OCI-M2 (cell line): ENCODE measurements at regions not wholly inside any gene's neighbourhood (a gene's known extent, or its start where the extent isn't known, plus 50 kb on each side); places are given as distances from the start of the nearest gene placed in this dataset.

Experiments used
- DNase-seq: peaks from one replicate; lab custom pipeline; 2025; ENCODE audit not compliant: unreplicated experiment; lab: John Stamatoyannopoulos, UW

- DNase-seq: no peak
Measured at GRCh38 chr14:45381091-45381490, 128.1 kb upstream of the MIS18BP1 start.

GRCh38 chr14:45377166-45377565, 124.2 kb upstream of the MIS18BP1 start:
- no peak for DNase-seq

DNA sequence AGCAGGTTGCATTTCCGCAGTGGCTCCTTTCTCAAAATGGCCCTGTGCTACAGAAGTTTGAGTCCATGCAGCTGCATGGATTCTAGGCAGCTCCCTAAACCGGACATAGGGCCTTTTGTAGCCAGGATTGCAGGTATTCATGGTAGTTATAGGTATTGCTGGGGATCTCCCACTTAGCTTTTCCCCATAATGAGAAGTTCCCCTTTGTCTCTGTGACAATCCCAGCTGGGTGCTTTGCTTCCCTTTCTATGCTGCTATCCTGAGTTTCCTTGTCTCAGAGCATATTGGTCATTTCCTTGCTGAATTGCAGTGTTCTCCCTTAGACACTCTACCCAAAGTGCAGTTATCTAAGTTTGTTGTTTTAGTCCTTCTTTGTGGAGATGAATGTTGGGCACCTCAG, 120.9 kb upstream of the MIS18BP1 start:
- DNase-seq: no peak

GRCh38 chr14:45364565-45365156, 111.7 kb upstream of the MIS18BP1 start:
- no peak for DNase-seq

DNA sequence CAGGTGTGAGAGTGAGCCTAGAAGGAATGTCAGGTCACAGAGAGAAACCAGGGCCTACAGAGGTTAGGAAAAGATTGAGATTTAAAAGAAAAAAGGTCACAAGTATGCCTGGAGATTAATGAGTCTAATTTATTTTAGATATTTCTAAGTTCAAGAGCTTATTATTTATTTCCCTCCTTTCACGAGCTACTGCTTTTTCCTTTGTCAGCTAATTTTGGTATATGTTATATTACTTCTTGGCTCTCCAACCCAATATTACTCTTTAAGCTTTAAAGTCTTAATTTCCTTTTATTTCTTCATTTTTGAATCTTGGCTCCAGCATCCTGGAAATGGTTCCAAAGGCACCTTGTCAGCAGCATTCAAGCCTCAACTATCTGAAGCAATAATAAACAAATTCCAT, 109.5 kb upstream of the MIS18BP1 start:
- no peak for DNase-seq

GRCh38 chr14:45361727-45362126, 108.7 kb upstream of the MIS18BP1 start:
- no peak for DNase-seq

GRCh38 chr14:45359746-45360145, 106.7 kb upstream of the MIS18BP1 start:
- DNase-seq: no peak

DNA sequence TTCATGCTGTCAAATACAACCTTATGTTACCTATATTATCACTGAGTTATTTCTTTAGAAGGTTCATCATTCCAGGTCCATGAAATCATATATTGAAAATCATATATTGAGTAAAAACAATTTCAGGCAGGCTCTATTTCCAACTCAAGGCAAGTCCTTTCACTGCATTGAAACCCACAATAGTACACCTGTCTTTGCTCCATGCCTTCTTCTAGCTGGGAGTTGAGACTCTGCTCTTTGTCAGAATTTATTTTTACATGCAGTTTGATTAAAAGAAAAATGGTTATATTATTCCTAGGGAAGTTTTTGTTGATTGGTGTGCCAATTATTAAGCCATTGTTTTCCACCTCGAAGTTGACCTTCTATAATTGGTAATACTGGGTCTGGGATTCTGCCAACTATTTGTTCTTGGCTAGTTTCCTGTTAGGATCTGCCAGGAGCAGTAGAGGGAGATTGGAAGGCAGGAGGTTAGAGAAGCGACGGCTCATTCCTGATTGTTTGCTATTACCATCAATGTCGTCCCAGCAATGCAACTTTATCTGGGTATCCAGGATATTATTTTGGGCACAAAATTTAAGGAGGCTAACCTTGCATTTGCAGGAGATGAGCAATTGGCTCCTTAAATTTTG, 79.5 kb upstream of the MIS18BP1 start:
- DNase-seq: no peak

DNA sequence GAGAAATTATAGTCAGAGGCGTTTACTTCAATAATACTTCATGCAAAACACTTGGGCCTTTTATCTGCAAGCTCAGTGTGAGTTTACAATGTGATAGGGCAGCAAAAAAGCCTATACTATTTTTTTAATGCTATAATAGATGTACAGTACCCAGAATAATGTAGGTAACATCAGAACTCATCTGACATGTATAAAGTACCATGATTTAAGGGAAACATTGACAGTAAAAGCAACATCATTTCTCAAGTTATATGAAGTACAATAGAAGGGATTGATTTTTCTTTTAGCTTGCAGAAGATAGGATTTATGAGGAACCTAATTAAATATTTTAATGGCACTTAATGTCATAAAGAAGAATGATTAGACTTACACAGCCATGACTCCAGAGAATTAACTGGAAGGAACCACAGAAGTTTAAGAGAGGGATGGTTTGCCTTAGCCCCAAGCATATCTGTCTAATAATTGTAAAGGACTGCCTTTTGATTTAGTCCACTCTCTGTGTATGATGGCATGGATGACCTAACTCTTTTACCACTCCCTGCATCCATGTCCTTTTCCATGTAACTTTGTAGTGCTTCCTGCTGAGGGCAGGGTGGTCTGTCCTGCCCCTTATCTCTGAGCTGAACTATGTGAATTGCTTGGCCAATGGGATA, 55.9 kb upstream of the MIS18BP1 start:
- no peak for DNase-seq
